Adrenal gland (tissue), 5 donors: ENCODE measurements at regions not wholly inside any gene's neighbourhood (a gene's known extent, or its start where the extent isn't known, plus 50 kb on each side); places are given as distances from the start of the nearest gene placed in this dataset.

Source experiments
- POLR2A ChIP-seq, 2 donors: fragments of 450-650 bp; IDR thresholded peaks; one replicate each; pipeline ENCODE4 v1.6.1; 2017; ENCODE audit warnings: antibody characterized with exemption in 2 of 2, mild to moderate bottlenecking in 2 of 2, moderate library complexity in 1 of 2
- TF ChIP-seq, protein P1 (sequence below), 6 experiments: fragments of 450-650 bp in 4 of 6; fragments of 200-600 bp in 2 of 6; sonication (generic) in 1 of 6; IDR thresholded peaks; 1 replicate in 5 of 6; 2 replicates in 1 of 6; pipeline versions ENCODE4 v1.5.1 to v1.8.0; 2016 to 2021; ENCODE audit warnings: antibody characterized with exemption in 6 of 6, mild to moderate bottlenecking in 2 of 6, moderate library complexity in 1 of 6
- donor health status: DM: no; HTN: no; CAD: no.

DNA sequence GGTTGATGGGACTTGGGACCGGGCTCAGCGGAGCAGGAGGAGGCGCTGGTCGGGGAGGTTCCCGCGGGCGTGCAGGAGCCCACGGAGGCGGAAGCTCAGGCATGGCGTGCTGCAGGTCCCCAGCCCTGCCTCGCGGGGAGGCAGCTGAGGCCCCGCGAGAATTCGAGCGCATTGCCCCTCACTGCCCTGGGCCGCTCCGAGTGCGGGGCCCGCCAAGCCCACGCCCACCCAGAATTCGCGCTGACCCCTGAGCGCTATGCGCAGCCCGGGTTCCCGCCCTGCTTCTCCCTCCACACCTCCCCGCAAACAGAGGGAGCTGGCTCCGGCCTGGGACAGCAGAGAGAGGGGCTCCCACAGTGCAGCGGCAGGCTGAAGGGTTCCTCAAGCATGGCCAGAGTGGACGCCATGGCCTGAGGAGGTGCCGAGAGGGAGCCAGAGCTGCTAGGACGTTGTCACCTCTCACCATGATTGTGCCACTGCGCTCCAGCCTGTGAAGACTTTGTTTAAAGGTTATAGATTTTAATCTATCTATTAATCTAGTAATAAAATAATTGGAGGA is 357.2 kb upstream of the RGPD4 start:
- TF ChIP-seq, protein P1, sequence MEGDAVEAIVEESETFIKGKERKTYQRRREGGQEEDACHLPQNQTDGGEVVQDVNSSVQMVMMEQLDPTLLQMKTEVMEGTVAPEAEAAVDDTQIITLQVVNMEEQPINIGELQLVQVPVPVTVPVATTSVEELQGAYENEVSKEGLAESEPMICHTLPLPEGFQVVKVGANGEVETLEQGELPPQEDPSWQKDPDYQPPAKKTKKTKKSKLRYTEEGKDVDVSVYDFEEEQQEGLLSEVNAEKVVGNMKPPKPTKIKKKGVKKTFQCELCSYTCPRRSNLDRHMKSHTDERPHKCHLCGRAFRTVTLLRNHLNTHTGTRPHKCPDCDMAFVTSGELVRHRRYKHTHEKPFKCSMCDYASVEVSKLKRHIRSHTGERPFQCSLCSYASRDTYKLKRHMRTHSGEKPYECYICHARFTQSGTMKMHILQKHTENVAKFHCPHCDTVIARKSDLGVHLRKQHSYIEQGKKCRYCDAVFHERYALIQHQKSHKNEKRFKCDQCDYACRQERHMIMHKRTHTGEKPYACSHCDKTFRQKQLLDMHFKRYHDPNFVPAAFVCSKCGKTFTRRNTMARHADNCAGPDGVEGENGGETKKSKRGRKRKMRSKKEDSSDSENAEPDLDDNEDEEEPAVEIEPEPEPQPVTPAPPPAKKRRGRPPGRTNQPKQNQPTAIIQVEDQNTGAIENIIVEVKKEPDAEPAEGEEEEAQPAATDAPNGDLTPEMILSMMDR (IDR thresholded peaks at IDR 0.05) = no peak
- TF ChIP-seq POLR2A (IDR thresholded peaks at IDR 0.05) = no peak
